Activated T-helper 1 cell treated with anti-CD3 and anti-CD28 coated beads, Interleukin-12 subunit alpha, Interleukin-12 subunit beta, Interleukin-2, Interleukin-4 antibody, amounts not matched to agents 30 ng/mL and 10 ng/mL and 1 ng/mL, durations not matched to agents 14 hours and 24 hours and 36 hours (primary cell): ENCODE measurements at regions not wholly inside any gene's neighbourhood (a gene's known extent, or its start where the extent isn't known, plus 50 kb on each side); places are given as distances from the start of the nearest gene placed in this dataset.
"Not testable (repeated sequence)": the region's sequence is repeated elsewhere in the genome, so short reads cannot be mapped to it uniquely, and the experiment has no call there.

ENCODE experiments used
- DNase-seq: peaks from one replicate; pipeline ENCODE4 v3.0.0; 2021; ENCODE audit warnings: low spot score
- H3K27ac Mint-ChIP-seq: one replicate; pipeline ENCODE4 v1.8.0; 2021; ENCODE audit warnings: mild to moderate bottlenecking, mixed read lengths
- H3K27me3 Mint-ChIP-seq: one replicate; pipeline ENCODE4 v1.8.0; 2022; ENCODE audit warnings: mild to moderate bottlenecking, moderate library complexity, mixed read lengths; ENCODE audit not compliant: insufficient read depth
- H3K36me3 Mint-ChIP-seq: one replicate; pipeline ENCODE4 v1.8.0; 2021; ENCODE audit warnings: low read depth, mixed read lengths
- H3K4me1 Mint-ChIP-seq: one replicate; pipeline ENCODE4 v1.8.0; 2021; ENCODE audit warnings: low read depth, mixed read lengths
- H3K4me3 Mint-ChIP-seq: one replicate; pipeline ENCODE4 v1.8.0; 2021; ENCODE audit warnings: mild to moderate bottlenecking, moderate library complexity, mixed read lengths
- H3K9me3 Mint-ChIP-seq: one replicate; pipeline ENCODE4 v1.8.0; 2021; ENCODE audit warnings: mixed read lengths
- intact Hi-C: fragments of 100-400 bp; cut with micrococcal nuclease; formaldehyde crosslinking; loops from one replicate; pipeline ENCODE4 v1.15.1; 2024

DNA sequence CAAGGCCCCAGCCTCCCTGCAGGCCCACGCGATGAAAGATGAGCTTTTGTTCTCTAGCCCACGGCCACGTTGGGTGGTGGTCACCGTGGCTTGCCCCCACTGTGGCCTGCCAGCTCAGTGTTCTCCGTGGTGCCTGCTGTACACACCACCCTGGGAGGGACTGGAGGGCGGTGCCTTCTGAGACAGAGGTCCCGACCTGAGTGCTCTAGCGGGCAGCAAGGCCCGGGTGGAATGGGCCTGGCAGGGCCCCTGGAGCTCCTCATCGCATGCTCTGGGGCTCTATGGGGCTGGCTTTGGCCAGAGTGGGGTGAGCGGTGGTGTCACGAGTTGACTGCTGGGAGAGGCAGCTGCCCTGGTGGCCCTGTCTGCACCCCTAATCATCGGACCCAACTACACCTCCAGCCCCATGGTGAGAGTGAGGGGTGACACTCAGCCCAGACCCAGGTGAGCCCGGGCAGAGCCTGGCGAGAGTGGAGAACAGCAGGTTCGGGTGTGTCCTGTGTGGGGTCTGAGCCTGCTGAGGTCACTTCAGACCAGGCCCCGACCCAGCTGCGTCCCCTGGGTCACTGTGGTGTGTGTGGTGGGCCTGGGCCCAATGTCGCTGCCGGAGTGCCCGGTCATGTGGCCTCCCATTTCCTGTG, 541.9 kb downstream of the TBC1D22A start:
- Mint-ChIP-seq H3K27ac (no peak overlapping the region), H3K9me3 (no peaks in the 10 kb centered on the region), H3K36me3 (no peaks in the 10 kb centered on the region), H3K4me3 (no peak overlapping the region), H3K27me3 (no peaks in the 10 kb centered on the region), H3K4me1 (no peaks in the 10 kb centered on the region)
- intact Hi-C loops: no loop called here
- DNase-seq: no peak

DNA sequence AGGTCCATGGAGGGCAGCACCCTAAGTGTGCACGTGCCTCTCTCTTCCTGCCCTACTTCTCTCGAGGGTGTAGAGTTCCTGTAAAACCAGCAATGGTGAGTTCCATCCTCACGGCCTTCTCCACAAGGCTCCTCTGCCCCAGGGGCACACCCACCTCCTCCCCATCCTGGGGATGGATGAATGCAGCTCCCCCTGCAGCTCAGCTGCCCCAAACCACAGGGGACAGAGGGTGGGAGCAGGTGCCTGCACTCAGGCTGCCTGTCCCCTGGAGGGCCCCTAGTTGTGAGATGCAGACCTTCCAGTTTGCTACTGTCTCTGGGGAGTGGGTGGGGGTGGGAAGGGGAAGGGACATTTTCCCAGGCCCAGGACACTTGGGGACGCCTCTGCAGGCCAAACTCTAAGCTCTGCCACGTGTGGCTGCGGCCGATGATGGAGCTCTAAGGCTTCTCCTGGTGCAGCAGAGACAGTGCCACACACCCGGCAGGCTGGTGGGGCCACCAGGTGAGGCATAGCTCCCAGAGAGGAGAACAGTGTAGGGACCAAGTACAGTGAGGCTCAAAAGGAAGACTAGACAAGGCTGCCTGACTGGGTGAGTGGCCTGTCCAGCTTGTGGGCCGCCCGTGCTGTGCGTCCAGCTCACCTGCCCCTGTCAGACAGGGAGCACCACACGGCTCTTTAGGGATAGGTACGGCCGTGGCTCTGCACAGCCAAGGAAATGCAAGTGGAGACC, 540.9 kb downstream of the TBC1D22A start:
- H3K9me3 Mint-ChIP-seq: no peaks in the 10 kb centered on the region
- H3K4me1 Mint-ChIP-seq: no peaks in the 10 kb centered on the region
- H3K27ac Mint-ChIP-seq: no peak overlapping the region
- no peak overlapping the region for H3K4me3 Mint-ChIP-seq
- DNase-seq: no peak
- H3K27me3 Mint-ChIP-seq: no peaks in the 10 kb centered on the region
- intact Hi-C loops: no loop called here
- H3K36me3 Mint-ChIP-seq: no peaks in the 10 kb centered on the region

GRCh38 chr22:47302587-47302986, 540.1 kb downstream of the TBC1D22A start:
- H3K4me1 Mint-ChIP-seq, DNase-seq, H3K36me3 Mint-ChIP-seq, intact Hi-C loops, H3K27me3 Mint-ChIP-seq, H3K4me3 Mint-ChIP-seq, H3K9me3 Mint-ChIP-seq, H3K27ac Mint-ChIP-seq: not testable (repeated sequence)

- no peak overlapping the region for H3K27ac Mint-ChIP-seq
- H3K27me3 Mint-ChIP-seq: no peaks in the 10 kb centered on the region
- H3K4me3 Mint-ChIP-seq: no peak overlapping the region
- no peaks in the 10 kb centered on the region for H3K36me3 Mint-ChIP-seq
- DNase-seq: no peak
- intact Hi-C loops: no loop called here
- no peaks in the 10 kb centered on the region for H3K9me3 Mint-ChIP-seq
- H3K4me1 Mint-ChIP-seq: no peaks in the 10 kb centered on the region
Observed at GRCh38 chr22:47301820-47302475, 539.5 kb downstream of the TBC1D22A start.

DNA sequence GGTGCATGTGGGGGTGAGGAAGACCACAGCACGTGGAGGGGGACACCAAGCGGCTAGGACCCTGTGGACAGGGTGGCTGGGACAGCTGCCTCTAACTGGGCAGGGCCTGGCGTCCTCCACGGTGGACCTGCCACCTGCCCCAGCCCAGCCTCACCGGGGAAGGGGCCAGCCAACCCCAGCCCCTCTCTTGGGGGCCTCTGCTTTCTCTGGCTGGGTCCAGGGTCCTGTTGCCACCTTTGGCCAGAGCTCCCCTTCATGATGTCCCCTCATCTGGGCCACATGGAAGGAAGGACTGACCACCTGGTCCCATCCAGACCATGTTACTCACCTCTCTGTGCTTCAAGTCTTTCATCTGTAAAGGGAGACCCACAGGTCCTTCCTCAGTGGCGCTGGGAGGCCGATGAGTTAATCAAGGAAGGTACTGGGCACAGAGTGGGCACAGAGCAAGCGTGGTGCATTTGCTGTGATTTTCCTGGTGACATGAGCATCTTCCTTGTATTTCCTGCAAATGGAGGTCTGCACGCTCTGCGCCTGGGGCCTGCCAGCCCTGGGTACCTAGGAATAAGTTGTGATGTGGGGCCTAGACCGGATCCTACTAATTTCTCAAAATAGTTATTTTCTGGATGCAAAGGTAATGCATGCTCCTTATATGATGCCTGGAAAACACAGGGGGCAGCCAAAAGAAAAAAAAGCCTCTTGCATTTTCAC, 538.4 kb downstream of the TBC1D22A start:
- H3K4me1 Mint-ChIP-seq: no peaks in the 10 kb centered on the region
- H3K27me3 Mint-ChIP-seq: no peaks in the 10 kb centered on the region
- no peak overlapping the region for H3K27ac Mint-ChIP-seq
- intact Hi-C loops: no loop called here
- H3K4me3 Mint-ChIP-seq: no peak overlapping the region
- DNase-seq: no peak
- H3K36me3 Mint-ChIP-seq: no peaks in the 10 kb centered on the region
- no peaks in the 10 kb centered on the region for H3K9me3 Mint-ChIP-seq

DNA sequence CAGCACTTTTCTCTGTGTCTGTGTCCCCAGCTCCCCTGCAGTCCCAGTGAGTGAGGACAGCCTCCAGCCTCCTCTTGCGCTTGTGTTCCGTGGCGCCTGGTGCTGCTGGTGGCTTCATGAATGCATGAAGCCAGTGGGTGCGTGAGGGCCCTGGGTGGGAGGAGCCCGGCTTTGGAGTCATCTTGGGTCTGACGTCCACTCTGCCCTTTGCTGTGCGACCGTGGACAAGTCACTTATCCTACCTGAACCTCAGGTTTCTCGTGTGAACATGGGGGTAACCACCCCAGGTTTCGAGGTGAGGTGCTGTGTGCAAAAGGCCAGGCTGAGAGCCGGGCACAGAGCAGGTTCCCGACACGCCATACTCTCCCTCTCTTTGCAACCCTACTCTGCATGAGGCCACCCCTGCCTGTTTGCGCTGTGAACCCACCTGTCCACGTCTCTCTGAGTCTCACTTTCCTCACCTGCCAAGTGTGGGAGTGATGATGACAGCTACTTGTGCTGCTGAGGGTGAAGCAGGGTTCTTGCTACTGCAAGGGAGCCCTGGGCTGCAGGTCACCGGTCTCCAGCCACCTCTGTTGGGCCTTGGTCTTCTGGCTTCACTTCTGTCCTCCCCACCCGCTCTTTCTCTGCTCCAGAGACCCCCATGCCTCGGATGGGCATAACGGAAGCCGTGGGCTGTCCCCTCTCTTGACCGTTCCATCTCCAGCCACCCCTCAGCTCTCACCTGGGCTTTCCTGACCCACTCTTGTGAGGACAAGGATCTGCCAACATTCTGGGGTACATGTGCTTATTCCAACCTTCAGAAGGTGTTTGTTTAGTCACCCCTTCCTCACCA, 537.6 kb downstream of the TBC1D22A start:
- Mint-ChIP-seq H3K27ac (no peak overlapping the region), H3K27me3 (no peaks in the 10 kb centered on the region), H3K4me3 (no peak overlapping the region), H3K4me1 (no peaks in the 10 kb centered on the region), H3K9me3 (no peaks in the 10 kb centered on the region), H3K36me3 (no peaks in the 10 kb centered on the region)
- intact Hi-C loops: no loop called here
- no peak for DNase-seq

- no peaks in the 10 kb centered on the region for H3K27me3 Mint-ChIP-seq
- H3K4me1 Mint-ChIP-seq: no peaks in the 10 kb centered on the region
- H3K9me3 Mint-ChIP-seq: no peaks in the 10 kb centered on the region
- H3K27ac Mint-ChIP-seq: no peak overlapping the region
- H3K4me3 Mint-ChIP-seq: no peak overlapping the region
- no peak for DNase-seq
- no peaks in the 10 kb centered on the region for H3K36me3 Mint-ChIP-seq
- intact Hi-C loops: no loop called here
Observed at GRCh38 chr22:47299211-47299862, 536.9 kb downstream of the TBC1D22A start.

- H3K4me1 Mint-ChIP-seq: no peaks in the 10 kb centered on the region
- DNase-seq: no peak
- no peaks in the 10 kb centered on the region for H3K9me3 Mint-ChIP-seq
- no peaks in the 10 kb centered on the region for H3K27me3 Mint-ChIP-seq
- H3K4me3 Mint-ChIP-seq: no peak overlapping the region
- intact Hi-C loops: no loop called here
- H3K36me3 Mint-ChIP-seq: no peaks in the 10 kb centered on the region
- no peak overlapping the region for H3K27ac Mint-ChIP-seq
Observed at GRCh38 chr22:47298017-47298785, 535.8 kb downstream of the TBC1D22A start.

- Mint-ChIP-seq H3K27me3 (no peaks in the 10 kb centered on the region), H3K4me3 (no peak overlapping the region), H3K27ac (no peak overlapping the region), H3K9me3 (no peaks in the 10 kb centered on the region), H3K36me3 (no peaks in the 10 kb centered on the region), H3K4me1 (no peaks in the 10 kb centered on the region)
- DNase-seq: no peak
- intact Hi-C loops: no loop called here
Observed at GRCh38 chr22:47297261-47298016, 535.0 kb downstream of the TBC1D22A start.

GRCh38 chr22:47296405-47297260, 534.2 kb downstream of the TBC1D22A start:
- H3K27ac Mint-ChIP-seq: no peak overlapping the region
- H3K4me3 Mint-ChIP-seq: no peak overlapping the region
- H3K9me3 Mint-ChIP-seq: no peaks in the 10 kb centered on the region
- no peaks in the 10 kb centered on the region for H3K27me3 Mint-ChIP-seq
- no peaks in the 10 kb centered on the region for H3K36me3 Mint-ChIP-seq
- intact Hi-C loops: no loop called here
- no peak for DNase-seq
- H3K4me1 Mint-ChIP-seq: no peaks in the 10 kb centered on the region
